HepG2 (cell line): ENCODE measurements at regions not wholly inside any gene's neighbourhood (a gene's known extent, or its start where the extent isn't known, plus 50 kb on each side); places are given as distances from the start of the nearest gene placed in this dataset.

Experiments used
- ATAC-seq: fragments of 200-7000 bp; cut with Tn5 transposase; 3 replicates; pipeline ENCODE4 v1.9.1; 2020; ENCODE audit warnings: mild to moderate bottlenecking, moderate library complexity
- BruUV-seq: library from RNA; stranded (reverse); fragments of 400-500 nt; replicated peaks from 2 replicates; lab custom pipeline; 2021; lab: Mats Ljungman, UMichigan
- CTCF ChIA-PET: fragments of 300-600 bp; formaldehyde crosslinking; extraction: SDS; loops from one replicate; lab custom pipeline; 2021; ENCODE audit warnings: low total read pairs, inconsistent platforms, low intra/inter-chr PET ratio; lab: Yijun Ruan, JAX
- POLR2A ChIA-PET: fragments of 350-600 bp; sonication (Branson Sonifier 250); formaldehyde crosslinking; loops from one replicate; lab custom pipeline; 2020; ENCODE audit warnings: antibody characterized with exemption, inconsistent platforms; lab: Yijun Ruan, JAX
- DNase-seq: peaks from one replicate; pipeline ENCODE4 v3.0.0-alpha.2; 2015; ENCODE audit warnings: low spot score
- FAIRE-seq: peaks from 3 replicates; lab custom pipeline; 2011; peaks lifted over from hg19 to GRCh38; lab: Jason Lieb, UNC
- H2AFZ ChIP-seq: one replicate; pipeline ENCODE4 v1.6.1; 2011; ENCODE audit warnings: low read length, inconsistent platforms
- H3K27ac ChIP-seq: fragments of 300-600 bp; 3 replicates; pipeline ENCODE4 v1.8.0; 2011; ENCODE audit warnings: mixed run types, mild to moderate bottlenecking, mixed read lengths, low read length, inconsistent platforms; ENCODE audit not compliant: insufficient read depth; ENCODE audit errors: extremely low read length
- H3K27me3 ChIP-seq, 2 experiments: fragments of 200-600 bp in 1 of 2; 2 replicates in 1 of 2; 3 replicates in 1 of 2; pipeline versions ENCODE4 v1.6.0 to v1.8.0; 2011; ENCODE audit warnings: low read length in 2 of 2, mild to moderate bottlenecking in 2 of 2, moderate library complexity in 2 of 2, inconsistent platforms in 1 of 2; ENCODE audit not compliant: insufficient read depth in 2 of 2, control insufficient read depth in 1 of 2
- H3K36me3 ChIP-seq, 2 experiments: fragments of 200-600 bp in 1 of 2; replicated peaks in 1 of 2; 2 replicates in 1 of 2; 3 replicates in 1 of 2; pipeline versions ENCODE4 v1.5.1 to v1.8.0; 2011; ENCODE audit warnings: low read length in 2 of 2, inconsistent platforms in 1 of 2; ENCODE audit not compliant: insufficient read depth in 2 of 2, control insufficient read depth in 1 of 2
- H3K4me1 ChIP-seq: 2 replicates; pipeline ENCODE4 v1.5.1; 2012; ENCODE audit warnings: low read length, inconsistent platforms; ENCODE audit not compliant: insufficient read depth
- H3K4me2 ChIP-seq: 2 replicates; pipeline ENCODE4 v1.6.0; 2011; ENCODE audit warnings: low read depth, low read length, inconsistent platforms
- H3K4me3 ChIP-seq, 3 experiments: fragments of 200-600 bp in 1 of 3; sonication (generic), shearing (Covaris generic) in 1 of 3; replicated peaks in 1 of 3; 2 replicates each; pipeline ENCODE4 v1.5.1; 2011 to 2016; ENCODE audit warnings: low read length in 3 of 3, inconsistent platforms in 2 of 3, low read depth in 2 of 3, mild to moderate bottlenecking in 2 of 3, control low read depth in 1 of 3, mixed read lengths in 1 of 3; ENCODE audit not compliant: insufficient read depth in 1 of 3
- H3K79me2 ChIP-seq: one replicate; pipeline ENCODE4 v1.6.1; 2011; ENCODE audit warnings: low read length, inconsistent platforms; ENCODE audit not compliant: insufficient read depth
- H3K9ac ChIP-seq: 2 replicates; pipeline ENCODE4 v1.6.0; 2011; ENCODE audit warnings: mild to moderate bottlenecking, low read depth, low read length, inconsistent platforms; ENCODE audit not compliant: insufficient read depth
- H3K9me3 ChIP-seq: 2 replicates; pipeline ENCODE4 v1.5.1; 2012; ENCODE audit warnings: mild to moderate bottlenecking, low read length
- H4K20me1 ChIP-seq: 2 replicates; pipeline ENCODE4 v1.6.0; 2011; ENCODE audit warnings: inconsistent platforms, mild to moderate bottlenecking, low read length, moderate library complexity; ENCODE audit not compliant: insufficient read depth
- ARID5B ChIP-seq: IDR thresholded peaks from 2 replicates; pipeline ENCODE4 v1.4.0; 2020; ENCODE audit warnings: mild to moderate bottlenecking, missing genetic modification reagents
- ATF7 ChIP-seq, 2 experiments: fragments of 450-650 bp in 1 of 2; sonication (generic) in 1 of 2; formaldehyde crosslinking in 1 of 2; IDR thresholded peaks; 2 replicates each; pipeline versions ENCODE4 v1.4.0 to v1.6.1; 2016 to 2020; ENCODE audit warnings: antibody characterized with exemption in 1 of 2, mild to moderate bottlenecking in 1 of 2, missing genetic modification reagents in 1 of 2
- BRF2 ChIP-seq: sonication (generic); formaldehyde crosslinking; IDR thresholded peaks from 2 replicates; pipeline ENCODE4 v1.8.1; 2022; ENCODE audit warnings: mild to moderate bottlenecking, missing genetic modification reagents
- CREB3 ChIP-seq: sonication (generic); formaldehyde crosslinking; IDR thresholded peaks from 2 replicates; pipeline ENCODE4 v1.5.0; 2020; ENCODE audit warnings: missing genetic modification reagents
- DNMT3B ChIP-seq: conservative IDR thresholded peaks from 2 replicates; pipeline ENCODE4 v1.6.1; 2016; ENCODE audit warnings: missing biosample characterization, control low read depth
- ELF3 ChIP-seq: IDR thresholded peaks from 2 replicates; pipeline ENCODE4 v1.6.1; 2016; ENCODE audit warnings: missing genetic modification reagents, missing compliant biosample characterization
- EZH2 ChIP-seq: conservative IDR thresholded peaks from 2 replicates; pipeline ENCODE4 v1.6.1; 2012; ENCODE audit warnings: mild to moderate bottlenecking, low read depth, low read length, moderate library complexity
- SMARCE1 ChIP-seq: fragments of 450-650 bp; IDR thresholded peaks from 2 replicates; pipeline ENCODE4 v1.6.1; 2017; ENCODE audit warnings: borderline replicate concordance
- U2AF1 ChIP-seq: fragments of 200-400 bp; formaldehyde crosslinking; optimal IDR thresholded peaks from 2 replicates; pipeline ENCODE3; 2017; ENCODE audit warnings: mild to moderate bottlenecking, low read depth, low read length
- ZBTB20 ChIP-seq: sonication (generic); formaldehyde crosslinking; IDR thresholded peaks from 2 replicates; pipeline ENCODE4 v1.8.1; 2023; ENCODE audit warnings: missing genetic modification reagents, low read depth, mild to moderate bottlenecking, borderline replicate concordance
- ZC3H4 ChIP-seq: sonication (generic); formaldehyde crosslinking; IDR thresholded peaks from 2 replicates; pipeline ENCODE4 v1.4.0; 2020; ENCODE audit warnings: missing genetic modification reagents, borderline replicate concordance
- ZNF207 ChIP-seq: fragments of 450-650 bp; IDR thresholded peaks from 2 replicates; pipeline ENCODE4 v1.6.1; 2016; ENCODE audit warnings: antibody characterized with exemption, borderline replicate concordance
- ZNF281 ChIP-seq: sonication (generic); formaldehyde crosslinking; IDR thresholded peaks from 2 replicates; pipeline ENCODE4 v1.4.0; 2020; ENCODE audit warnings: missing genetic modification reagents, borderline replicate concordance
- ZNF543 ChIP-seq: sonication (generic); formaldehyde crosslinking; IDR thresholded peaks from 2 replicates; pipeline ENCODE4 v1.4.0; 2020; ENCODE audit warnings: mild to moderate bottlenecking, missing genetic modification reagents
- ZNF720 ChIP-seq: sonication (generic); formaldehyde crosslinking; IDR thresholded peaks from 2 replicates; pipeline ENCODE4 v1.4.0; 2020; ENCODE audit warnings: missing genetic modification reagents
- WGBS: methylation state at CpG from one replicate; pipeline ENCODE4 v1.1.6; 2017; ENCODE audit warnings: low lambda C conversion rate; 5-methylcytosine and 5-hydroxymethylcytosine counted together
- in situ Hi-C: cut with HindIII; loops from 2 replicates; pipeline ENCODE4 v1.10.0; 2017; ENCODE audit warnings: low pct_unique_long_range_greater_than_20kb; ENCODE audit not compliant: extremely low pct_ligation_motif_present
- intact Hi-C: fragments of 100-400 bp; cut with micrococcal nuclease; formaldehyde crosslinking; loops from one replicate; pipeline ENCODE4 v1.10.0; 2022; ENCODE audit not compliant: unreplicated experiment

GRCh38 chr1:60591583-60591982 is 490.8 kb upstream of the NFIA start:
- Histone ChIP-seq H3K36me3 (no peaks in the 10 kb centered on the region), H3K79me2 (no peaks in the 10 kb centered on the region), H3K4me1 (no peaks in the 10 kb centered on the region), H3K27ac (no peak overlapping the region), H4K20me1 (no peaks in the 10 kb centered on the region), H3K4me2 (no peak overlapping the region), H3K4me3 (no peak overlapping the region), H3K9me3 (no peaks in the 10 kb centered on the region), H3K9ac (no peak overlapping the region), H3K27me3 (no peaks in the 10 kb centered on the region), H2AFZ (no peak overlapping the region)
- no TSS peak for BruUV-seq
- no peak for FAIRE-seq
- intact Hi-C loops (no loop called here), in situ Hi-C loops (no loop called here)
- 7% methylated on average over 1 of the region's 1 CpG for WGBS
- CTCF ChIA-PET: no interaction called here
- ATAC-seq: no peak
- TF ChIP-seq ZNF207 (no peak), ZNF543 (CRISPR knock-in tag) (no peak), ATF7 (IDR thresholded peaks at IDR 0.05) (no peak), ATF7 (CRISPR knock-in tag; IDR thresholded peaks at IDR 0.05) (no peak), ZNF281 (CRISPR knock-in tag) (no peak), BRF2 (no peak), DNMT3B (CRISPR knock-in tag) (no peak), ZBTB20 (no peak), ARID5B (no peak), U2AF1 (no peak), EZH2 (no peak), ELF3 (no peak), ZNF720 (no peak), ZC3H4 (CRISPR knock-in tag) (no peak), CREB3 (no peak), SMARCE1 (no peak)
- POLR2A ChIA-PET: no interaction called here
- no peak for DNase-seq
